Mucosa of descending colon (tissue), 3 donors: ENCODE measurements at regions not wholly inside any gene's neighbourhood (a gene's known extent, or its start where the extent isn't known, plus 50 kb on each side); places are given as distances from the start of the nearest gene placed in this dataset.
"Not testable (repeated sequence)": the region's sequence is repeated elsewhere in the genome, so short reads cannot be mapped to it uniquely, and the experiment has no call there.

Source experiments
- ATAC-seq: fragments of 200-7000 bp; cut with Tn5 transposase; one replicate; pipeline ENCODE4 v1.9.1; 2020; ENCODE audit warnings: mild to moderate bottlenecking, moderate library complexity
- DNase-seq, 3 donors: peaks; one replicate each; pipeline ENCODE4 v3.0.0-alpha.2; 2020
- H3K36me3 ChIP-seq: fragments of 200-600 bp; one replicate; pipeline ENCODE4 v1.8.0; 2021; ENCODE audit warnings: low read depth, mild to moderate bottlenecking
- H3K4me1 ChIP-seq: fragments of 200-600 bp; one replicate; pipeline ENCODE4 v1.8.0; 2021; ENCODE audit warnings: low read depth, mild to moderate bottlenecking
- H3K4me3 ChIP-seq: fragments of 200-600 bp; one replicate; pipeline ENCODE4 v1.8.0; 2021; ENCODE audit warnings: mild to moderate bottlenecking
- H3K9me3 ChIP-seq: fragments of 200-600 bp; one replicate; pipeline ENCODE4 v1.8.0; 2021; ENCODE audit warnings: mild to moderate bottlenecking
- intact Hi-C, 2 donors: fragments of 100-400 bp; cut with DNase I in 1 of 2; cut with micrococcal nuclease in 1 of 2; formaldehyde crosslinking; loops; one replicate each; pipeline versions ENCODE4 v1.11.0 to v1.11.1; 2022; cut with DNase I, micrococcal nuclease
- TF ChIP-seq, protein P1 (sequence below): fragments of 200-600 bp; IDR thresholded peaks from one replicate; pipeline ENCODE4 v1.8.0; 2022; ENCODE audit warnings: antibody characterized with exemption, mild to moderate bottlenecking
- donor health status: DM: no; HTN: no; CAD: no; lungs with moderate emphysema.
- donor health status: DM: no; HTN: no; CAD: no.
- donor health status: DM: no; HTN: yes; CAD: no.

- Histone ChIP-seq H3K9me3 (no peaks in the 10 kb centered on the region), H3K4me1 (no peaks in the 10 kb centered on the region), H3K36me3 (no peaks in the 10 kb centered on the region), H3K4me3 (no peak overlapping the region)
- ATAC-seq (no peak), DNase-seq (no peak)
- TF ChIP-seq, protein P1, sequence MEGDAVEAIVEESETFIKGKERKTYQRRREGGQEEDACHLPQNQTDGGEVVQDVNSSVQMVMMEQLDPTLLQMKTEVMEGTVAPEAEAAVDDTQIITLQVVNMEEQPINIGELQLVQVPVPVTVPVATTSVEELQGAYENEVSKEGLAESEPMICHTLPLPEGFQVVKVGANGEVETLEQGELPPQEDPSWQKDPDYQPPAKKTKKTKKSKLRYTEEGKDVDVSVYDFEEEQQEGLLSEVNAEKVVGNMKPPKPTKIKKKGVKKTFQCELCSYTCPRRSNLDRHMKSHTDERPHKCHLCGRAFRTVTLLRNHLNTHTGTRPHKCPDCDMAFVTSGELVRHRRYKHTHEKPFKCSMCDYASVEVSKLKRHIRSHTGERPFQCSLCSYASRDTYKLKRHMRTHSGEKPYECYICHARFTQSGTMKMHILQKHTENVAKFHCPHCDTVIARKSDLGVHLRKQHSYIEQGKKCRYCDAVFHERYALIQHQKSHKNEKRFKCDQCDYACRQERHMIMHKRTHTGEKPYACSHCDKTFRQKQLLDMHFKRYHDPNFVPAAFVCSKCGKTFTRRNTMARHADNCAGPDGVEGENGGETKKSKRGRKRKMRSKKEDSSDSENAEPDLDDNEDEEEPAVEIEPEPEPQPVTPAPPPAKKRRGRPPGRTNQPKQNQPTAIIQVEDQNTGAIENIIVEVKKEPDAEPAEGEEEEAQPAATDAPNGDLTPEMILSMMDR = no peak
- intact Hi-C loops = no loop called here
Measured at GRCh38 chr5:56405116-56405908, 172.2 kb upstream of the ANKRD55 start.

- intact Hi-C loops = no loop called here
- ATAC-seq (no peak), DNase-seq (no peak)
- Histone ChIP-seq H3K36me3 (no peaks in the 10 kb centered on the region), H3K4me1 (no peaks in the 10 kb centered on the region), H3K4me3 (no peak overlapping the region), H3K9me3 (no peaks in the 10 kb centered on the region)
- TF ChIP-seq, protein P1 = no peak
Measured at GRCh38 chr5:56402266-56403220, 169.4 kb upstream of the ANKRD55 start.

GRCh38 chr5:56397796-56398195, 164.7 kb upstream of the ANKRD55 start:
- intact Hi-C loops, ATAC-seq: not testable (repeated sequence)

GRCh38 chr5:56396634-56397033, 163.5 kb upstream of the ANKRD55 start:
- TF ChIP-seq, protein P1 = no peak
- intact Hi-C loops = no loop called here
- Histone ChIP-seq H3K9me3 (peaks cover 15% of the 10 kb centered on the region), H3K4me1 (no peaks in the 10 kb centered on the region), H3K36me3 (no peaks in the 10 kb centered on the region), H3K4me3 (no peak overlapping the region)
- ATAC-seq (no peak), DNase-seq (no peak)

More at GRCh38 chr5:56397796-56398195, 164.7 kb upstream of the ANKRD55 start:
- not testable (repeated sequence) for DNase-seq, H3K36me3 ChIP-seq, H3K4me3 ChIP-seq, H3K4me1 ChIP-seq
- peaks cover 15% of the 10 kb centered on the region for H3K9me3 ChIP-seq

- H3K4me1 ChIP-seq = no peaks in the 10 kb centered on the region
- no peak overlapping the region for H3K4me3 ChIP-seq
- ATAC-seq (no peak), DNase-seq (no peak)
- TF ChIP-seq, protein P1 = no peak
- no peaks in the 10 kb centered on the region for H3K36me3 ChIP-seq
- no peaks in the 10 kb centered on the region for H3K9me3 ChIP-seq
- intact Hi-C loops = no loop called here
Measured at GRCh38 chr5:56389261-56389660, 156.1 kb upstream of the ANKRD55 start.
